ENCODE measurements at regions not wholly inside any gene's neighbourhood (a gene's known extent, or its start where the extent isn't known, plus 50 kb on each side); places are given as distances from the start of the nearest gene placed in this dataset.

- no peak for DNase-seq
Measured at GRCh38 chr1:175822580-175822979, 79.2 kb upstream of the TNR start.

- no peak for DNase-seq
Measured at GRCh38 chr1:175820456-175821025, 77.1 kb upstream of the TNR start.

GRCh38 chr1:175818929-175819328 is 75.5 kb upstream of the TNR start:
- no peak for DNase-seq

GRCh38 chr1:175817445-175817844 is 74.0 kb upstream of the TNR start:
- no peak for DNase-seq

GRCh38 chr1:175814885-175815284 is 71.5 kb upstream of the TNR start:
- no peak for DNase-seq

- no peak for DNase-seq
Measured at GRCh38 chr1:175812936-175813335, 69.5 kb upstream of the TNR start.

GRCh38 chr1:175810305-175810704 is 66.9 kb upstream of the TNR start:
- no peak for DNase-seq

GRCh38 chr1:175808999-175809398 is 65.6 kb upstream of the TNR start:
- DNase-seq: no peak

- DNase-seq: no peak
Measured at GRCh38 chr1:175808573-175808972, 65.2 kb upstream of the TNR start.

- no peak for DNase-seq
Measured at GRCh38 chr1:175804561-175804960, 61.2 kb upstream of the TNR start.

GRCh38 chr1:175803413-175803812 is 60.0 kb upstream of the TNR start:
- no peak for DNase-seq

GRCh38 chr1:175802407-175803123 is 59.2 kb upstream of the TNR start:
- no peak for DNase-seq

- DNase-seq: no peak
Measured at GRCh38 chr1:175801979-175802378, 58.6 kb upstream of the TNR start.

GRCh38 chr1:175797576-175797975 is 54.2 kb upstream of the TNR start:
- no peak for DNase-seq

- no peak for DNase-seq
Measured at GRCh38 chr1:175794586-175794985, 51.2 kb upstream of the TNR start.

GRCh38 chr1:175793617-175794016 is 50.2 kb upstream of the TNR start:
- no peak for DNase-seq
